Suprapubic skin (tissue), 4 donors: ENCODE measurements at regions not wholly inside any gene's neighbourhood (a gene's known extent, or its start where the extent isn't known, plus 50 kb on each side); places are given as distances from the start of the nearest gene placed in this dataset.

Experiments
- EP300 ChIP-seq: sonication (generic); formaldehyde crosslinking; IDR thresholded peaks from one replicate; pipeline ENCODE4 v1.6.1; 2017; ENCODE audit warnings: antibody characterized with exemption
- POLR2A ChIP-seq, 2 donors: fragments of 450-650 bp; IDR thresholded peaks; one replicate each; pipeline ENCODE4 v1.6.1; 2017; ENCODE audit warnings: antibody characterized with exemption in 2 of 2, mild to moderate bottlenecking in 2 of 2, moderate library complexity in 2 of 2
- POLR2AphosphoS5 ChIP-seq, 3 donors: sonication (generic); formaldehyde crosslinking; IDR thresholded peaks; one replicate each; pipeline ENCODE4 v1.6.1; 2017; ENCODE audit warnings: antibody characterized with exemption in 3 of 3
- TF ChIP-seq, protein P1 (sequence below), 2 donors: fragments of 200-600 bp in 1 of 2; fragments of 450-650 bp in 1 of 2; sonication (generic) in 1 of 2; IDR thresholded peaks; one replicate each; pipeline ENCODE4 v1.5.1; 2016 to 2019; ENCODE audit warnings: antibody characterized with exemption in 2 of 2, mild to moderate bottlenecking in 1 of 2, moderate library complexity in 1 of 2

DNA sequence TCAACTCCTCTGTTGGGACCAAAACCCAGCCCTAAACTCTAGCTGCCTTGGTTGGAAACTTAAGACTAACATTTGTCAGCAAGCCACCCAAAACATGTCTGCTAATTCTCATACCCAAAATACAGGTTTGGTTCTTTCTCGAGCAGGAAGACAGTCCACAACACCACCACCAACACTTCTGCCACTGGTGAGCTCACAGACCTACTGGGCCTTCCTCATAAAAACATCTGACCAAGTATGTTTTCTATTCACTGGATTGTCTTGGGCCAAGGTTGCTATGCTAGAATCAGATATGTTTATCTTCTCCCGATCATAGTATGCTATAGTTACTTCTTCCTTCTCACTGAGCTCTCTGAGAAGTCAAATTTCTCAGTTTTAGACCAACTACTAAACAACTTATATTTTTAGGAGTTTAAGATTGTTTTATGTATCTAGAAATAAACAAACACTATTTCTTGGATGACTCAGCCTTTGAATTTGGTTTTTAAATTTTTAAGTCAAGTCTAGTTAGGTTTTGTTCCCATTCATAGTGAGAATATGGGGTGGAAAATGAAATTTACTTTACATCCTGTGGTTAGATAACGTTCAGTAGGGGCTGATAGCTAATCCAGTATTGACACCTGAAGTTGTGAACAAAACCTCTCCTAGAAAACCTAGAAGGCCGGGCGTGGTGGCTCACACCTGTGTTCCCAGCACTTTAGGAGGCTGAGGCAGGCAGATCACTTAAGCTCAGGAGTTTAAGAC, 360.5 kb downstream of the RSL24D1 start:
- TF ChIP-seq, protein P1, sequence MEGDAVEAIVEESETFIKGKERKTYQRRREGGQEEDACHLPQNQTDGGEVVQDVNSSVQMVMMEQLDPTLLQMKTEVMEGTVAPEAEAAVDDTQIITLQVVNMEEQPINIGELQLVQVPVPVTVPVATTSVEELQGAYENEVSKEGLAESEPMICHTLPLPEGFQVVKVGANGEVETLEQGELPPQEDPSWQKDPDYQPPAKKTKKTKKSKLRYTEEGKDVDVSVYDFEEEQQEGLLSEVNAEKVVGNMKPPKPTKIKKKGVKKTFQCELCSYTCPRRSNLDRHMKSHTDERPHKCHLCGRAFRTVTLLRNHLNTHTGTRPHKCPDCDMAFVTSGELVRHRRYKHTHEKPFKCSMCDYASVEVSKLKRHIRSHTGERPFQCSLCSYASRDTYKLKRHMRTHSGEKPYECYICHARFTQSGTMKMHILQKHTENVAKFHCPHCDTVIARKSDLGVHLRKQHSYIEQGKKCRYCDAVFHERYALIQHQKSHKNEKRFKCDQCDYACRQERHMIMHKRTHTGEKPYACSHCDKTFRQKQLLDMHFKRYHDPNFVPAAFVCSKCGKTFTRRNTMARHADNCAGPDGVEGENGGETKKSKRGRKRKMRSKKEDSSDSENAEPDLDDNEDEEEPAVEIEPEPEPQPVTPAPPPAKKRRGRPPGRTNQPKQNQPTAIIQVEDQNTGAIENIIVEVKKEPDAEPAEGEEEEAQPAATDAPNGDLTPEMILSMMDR (IDR thresholded peaks at IDR 0.05), result no peak
- no peak for TF ChIP-seq POLR2A (IDR thresholded peaks at IDR 0.05)
- TF ChIP-seq POLR2AphosphoS5 (IDR thresholded peaks at IDR 0.05), result no peak
- no peak for TF ChIP-seq EP300
